Activated T-helper 1 cell treated with anti-CD3 and anti-CD28 coated beads, Interleukin-2, amount 50 U/mL, for 16 hours (primary cell): ENCODE measurements at regions not wholly inside any gene's neighbourhood (a gene's known extent, or its start where the extent isn't known, plus 50 kb on each side); places are given as distances from the start of the nearest gene placed in this dataset.
"Not testable (repeated sequence)": the region's sequence is repeated elsewhere in the genome, so short reads cannot be mapped to it uniquely, and the experiment has no call there.

Experiments used
- DNase-seq, 2 donors: peaks; one replicate each; pipeline ENCODE4 v3.0.0-alpha.2; 2020; ENCODE audit warnings: low read depth in 1 of 2, low spot score in 1 of 2

GRCh38 chr12:131448254-131448795 is 262.6 kb upstream of the SFSWAP start:
- DNase-seq: no peak

DNA sequence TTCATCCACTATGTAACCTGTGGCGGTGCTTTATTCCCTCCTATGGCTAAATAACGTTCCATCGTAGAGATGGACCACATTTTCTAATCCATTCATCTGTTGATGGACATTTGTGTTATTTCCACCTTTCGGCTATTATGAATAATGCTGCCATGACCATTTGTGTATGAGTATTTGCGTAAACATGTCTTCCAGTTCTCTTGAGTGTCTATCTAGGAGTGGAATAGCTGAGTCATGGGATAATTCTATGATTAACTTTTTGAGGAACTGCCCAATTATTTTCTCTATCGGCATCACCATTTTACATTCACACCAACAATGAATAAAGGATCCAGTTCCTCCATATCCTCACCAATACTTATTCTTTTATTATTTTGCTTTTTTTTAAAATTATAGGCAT is 261.9 kb upstream of the SFSWAP start:
- no peak for DNase-seq

DNA sequence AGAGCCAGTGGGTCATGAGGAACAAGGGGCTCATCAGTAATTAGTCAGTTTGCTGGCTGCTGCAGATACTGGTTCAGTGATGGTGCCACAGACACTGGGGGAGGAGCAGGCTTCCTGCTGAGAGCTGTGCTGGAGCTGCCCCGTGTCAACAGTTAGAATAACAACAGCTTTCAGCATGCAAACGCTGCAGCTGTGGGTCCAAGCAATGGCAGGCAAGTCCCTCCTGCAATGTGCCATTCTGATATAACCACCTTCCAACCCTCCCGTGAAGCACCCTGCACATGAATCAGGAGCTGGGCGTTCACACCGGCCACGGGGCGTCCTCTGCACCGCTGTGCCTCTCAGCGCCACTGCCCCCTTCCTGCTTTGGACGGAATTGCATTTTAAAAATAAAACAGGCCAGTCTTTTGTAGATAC is 258.4 kb upstream of the SFSWAP start:
- no peak for DNase-seq

GRCh38 chr12:131454418-131455217 is 256.3 kb upstream of the SFSWAP start:
- DNase-seq: no peak

DNA sequence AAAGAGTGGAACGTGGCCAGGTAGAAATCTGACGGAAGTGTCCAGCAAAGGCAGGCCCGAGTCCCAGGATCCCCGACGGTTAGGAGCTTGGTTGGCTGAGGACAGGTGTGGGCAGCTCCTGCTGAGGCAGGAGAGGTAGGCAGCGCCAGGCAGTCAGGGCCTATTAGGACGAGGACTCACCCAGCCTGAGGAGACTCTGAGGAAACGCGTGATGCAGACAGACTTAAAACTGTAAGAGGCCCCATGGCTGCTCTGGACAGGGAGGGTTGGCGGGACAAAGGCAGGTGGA is 255.7 kb upstream of the SFSWAP start:
- no peak for DNase-seq

- no peak for DNase-seq
These were observed 255.2 kb upstream of the SFSWAP start for GRCh38 chr12:131455581-131456110.

DNA sequence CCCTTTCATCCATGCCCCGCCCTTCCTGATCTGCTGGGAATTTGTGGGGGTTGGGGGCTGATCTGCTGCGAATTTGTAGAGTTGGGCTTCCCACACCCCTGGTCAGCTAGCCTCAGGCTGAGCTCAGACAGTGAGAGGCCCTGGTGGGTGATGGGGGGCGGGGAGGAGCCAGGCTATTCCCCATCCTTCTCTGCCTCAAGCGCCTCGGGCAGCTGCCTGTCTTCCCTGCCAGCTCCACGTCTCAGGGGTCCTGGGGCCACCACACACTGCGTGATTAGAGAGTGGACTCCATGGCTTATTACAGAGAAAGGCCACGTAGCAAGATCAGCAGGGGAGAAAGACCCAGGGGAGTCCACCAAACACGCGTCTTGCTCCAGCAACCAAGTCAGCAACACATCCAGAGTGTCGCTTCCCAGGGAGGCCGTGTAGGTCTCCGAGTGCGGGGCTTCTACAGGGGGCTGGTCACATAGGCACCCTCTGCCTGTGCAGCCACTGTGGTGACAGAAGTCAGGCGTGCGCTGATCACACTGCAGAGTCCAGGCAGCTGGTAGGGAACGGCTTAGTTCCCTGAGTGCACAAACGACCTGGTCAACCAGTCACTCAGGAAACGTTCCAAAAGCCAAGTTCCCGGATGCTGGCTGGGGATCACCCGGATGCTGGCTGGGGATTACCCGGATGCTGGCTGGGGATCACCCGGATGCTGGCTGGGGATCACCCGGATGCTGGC is 254.4 kb upstream of the SFSWAP start:
- DNase-seq: no peak

GRCh38 chr12:131457028-131457310 is 253.9 kb upstream of the SFSWAP start:
- DNase-seq: no peak

DNA sequence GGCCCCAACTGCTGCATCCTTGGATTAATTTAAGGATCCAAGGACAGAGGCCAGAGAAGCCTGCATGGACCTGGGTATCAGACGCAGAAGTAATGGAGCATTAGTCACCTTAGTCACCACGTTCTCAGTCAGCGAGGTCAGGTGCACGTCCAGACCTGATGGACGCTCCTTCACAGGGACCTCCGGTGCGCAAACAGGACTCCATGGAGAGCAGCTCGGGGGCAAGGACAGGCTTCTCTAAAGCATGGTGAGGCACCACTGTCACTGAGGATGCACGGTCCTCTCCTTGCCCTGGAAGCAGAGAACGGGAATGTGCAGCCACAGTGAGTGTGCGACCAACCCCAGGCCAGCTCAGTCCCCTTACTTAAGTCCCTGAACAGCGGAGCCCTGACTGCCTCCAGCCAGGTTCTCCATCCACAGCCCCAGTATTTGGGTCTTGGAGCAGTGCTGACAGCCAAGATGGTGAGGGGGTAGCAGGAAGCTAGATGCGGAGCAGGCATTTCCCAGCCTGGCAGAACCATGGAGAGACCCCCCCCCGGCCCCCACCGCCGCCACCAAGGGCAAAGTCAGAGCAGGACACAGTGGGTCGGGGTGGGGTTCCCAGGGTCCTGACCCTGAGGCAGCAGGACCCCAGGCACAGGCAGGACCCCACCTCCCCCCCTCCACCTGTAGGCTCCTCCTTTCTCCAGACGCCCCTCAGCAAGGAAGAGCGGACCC is 253.4 kb upstream of the SFSWAP start:
- no peak for DNase-seq

DNA sequence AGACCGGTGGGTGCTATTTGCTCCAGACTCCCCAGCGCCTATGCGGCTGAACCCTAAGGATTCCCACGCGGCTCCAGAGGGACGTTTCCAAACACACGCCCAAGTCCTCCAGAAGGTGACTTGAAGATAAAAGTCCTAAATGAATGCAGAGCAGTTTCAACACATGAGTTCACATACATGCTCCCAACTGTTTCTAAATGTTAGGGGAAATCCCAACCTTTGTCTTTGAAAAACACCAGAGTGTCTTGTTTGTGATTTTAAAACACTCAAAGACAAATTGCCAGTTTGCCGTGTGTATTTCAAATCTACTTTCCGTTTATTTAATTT is 252.9 kb upstream of the SFSWAP start:
- DNase-seq: no peak

DNA sequence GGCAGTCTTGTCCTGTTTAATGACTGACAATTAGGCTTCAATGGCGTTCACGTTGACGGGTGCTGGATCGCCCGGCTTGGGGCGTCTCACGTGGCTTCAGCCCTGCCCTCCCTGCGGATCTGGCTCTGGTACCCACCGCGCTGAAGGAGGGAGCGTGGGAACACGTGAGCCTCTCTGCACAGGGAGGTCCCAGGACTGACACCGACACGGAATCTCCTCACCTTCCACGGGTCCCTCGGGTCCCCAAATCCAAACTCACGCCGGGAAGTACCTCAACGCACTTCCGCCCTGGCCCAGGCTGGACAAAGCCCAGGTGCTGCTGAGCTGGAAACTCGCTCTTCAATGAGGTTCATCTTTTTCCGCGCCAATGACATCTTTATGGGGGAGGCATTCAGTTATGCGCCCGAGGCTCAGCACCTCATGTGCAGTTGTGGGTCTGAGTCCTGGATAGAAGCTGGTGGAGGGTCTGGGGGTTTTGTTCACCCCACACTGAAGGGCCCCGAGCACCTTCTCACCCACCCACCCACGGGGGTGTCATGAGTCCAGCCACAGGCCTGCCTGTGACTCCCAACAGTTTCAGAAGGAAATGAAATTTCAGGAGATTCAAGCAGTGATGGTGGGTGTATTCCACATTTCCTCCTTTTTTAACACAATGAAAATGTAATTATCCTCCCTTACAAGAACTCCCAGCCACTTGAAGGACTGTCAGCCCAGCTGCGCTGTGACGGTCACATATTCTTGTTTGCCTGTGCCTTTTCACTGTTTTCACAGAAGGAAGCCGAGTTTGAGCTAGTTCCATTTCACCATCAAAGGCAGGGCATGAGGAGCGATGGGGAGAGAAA is 251.7 kb upstream of the SFSWAP start:
- DNase-seq: no peak

- no peak for DNase-seq
These were observed 251.0 kb upstream of the SFSWAP start for GRCh38 chr12:131459773-131460365.

- no peak for DNase-seq
These were observed 250.4 kb upstream of the SFSWAP start for GRCh38 chr12:131460520-131460919.

- DNase-seq: no peak
These were observed 249.8 kb upstream of the SFSWAP start for GRCh38 chr12:131461096-131461495.

GRCh38 chr12:131463174-131463573 is 247.7 kb upstream of the SFSWAP start:
- no peak for DNase-seq

- DNase-seq: no peak
These were observed 246.8 kb upstream of the SFSWAP start for GRCh38 chr12:131464081-131464480.

- DNase-seq: no peak
These were observed 244.6 kb upstream of the SFSWAP start for GRCh38 chr12:131466306-131466705.

DNA sequence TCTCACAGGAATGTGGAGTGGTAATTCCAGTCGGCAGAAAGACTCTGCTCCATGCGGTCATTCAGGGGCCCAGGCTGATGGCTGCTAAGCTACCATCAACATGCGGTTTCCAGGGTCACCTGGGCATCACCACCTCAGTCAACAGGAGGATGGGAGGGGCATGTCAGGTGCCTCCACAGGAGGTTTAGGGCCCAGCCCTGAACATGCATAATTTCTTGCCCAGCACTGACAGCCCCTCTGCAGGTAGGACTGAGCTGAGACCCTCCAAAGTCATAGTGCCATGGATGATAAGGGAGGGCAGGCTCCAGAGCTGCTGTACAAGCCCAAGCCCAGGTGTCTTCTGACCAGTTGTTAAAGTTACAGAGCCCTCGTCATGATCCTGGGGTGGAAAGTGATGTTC is 244.0 kb upstream of the SFSWAP start:
- DNase-seq: no peak

- DNase-seq: no peak
These were observed 242.7 kb upstream of the SFSWAP start for GRCh38 chr12:131468206-131468605.

GRCh38 chr12:131469945-131470344 is 240.9 kb upstream of the SFSWAP start:
- DNase-seq: not testable (repeated sequence)
